ENCODE measurements at regions not wholly inside any gene's neighbourhood (a gene's known extent, or its start where the extent isn't known, plus 50 kb on each side); places are given as distances from the start of the nearest gene placed in this dataset.

DNA sequence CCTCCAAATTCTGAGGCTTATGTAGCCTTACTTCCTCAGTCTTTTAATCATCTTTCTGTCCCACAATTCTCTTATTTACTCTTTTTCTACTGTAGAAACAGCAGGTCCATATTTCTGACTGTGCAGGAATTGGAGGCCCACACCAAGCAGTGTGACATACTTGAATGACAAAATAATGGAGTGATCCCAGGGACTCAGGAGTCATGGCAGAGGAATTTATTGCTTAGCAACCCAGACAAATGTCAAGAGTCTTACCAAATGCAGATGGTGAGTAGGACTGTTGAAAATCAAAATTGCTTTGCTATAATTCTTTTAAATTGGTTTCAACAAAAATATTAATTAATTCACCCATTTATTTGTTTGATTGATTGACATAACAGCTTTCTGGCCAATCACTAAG, 59.9 kb downstream of the HTR1B start:
- DNase-seq (ENCODE audit: low read depth in 4 of 4, low spot score in 3 of 4) = no peak

DNA sequence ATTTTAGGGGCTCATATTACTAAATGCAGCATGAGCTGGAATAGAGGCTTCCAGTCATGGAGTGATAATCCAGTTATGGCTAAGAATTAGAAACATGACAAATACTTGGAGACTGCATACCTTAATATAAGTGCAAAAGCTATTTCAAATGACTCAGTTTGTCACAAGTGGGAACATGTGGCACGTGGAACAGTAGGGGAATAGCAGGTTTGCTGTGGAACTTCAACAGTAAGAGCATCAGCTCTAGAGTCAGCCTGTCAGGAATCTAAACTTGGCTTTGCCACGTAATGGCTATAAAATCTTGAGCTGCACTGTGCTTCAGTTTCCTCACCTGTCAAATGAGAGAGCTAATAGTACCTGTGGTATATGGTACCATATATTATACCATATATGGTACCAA, 62.1 kb downstream of the HTR1B start:
- DNase-seq (ENCODE audit: low read depth in 4 of 4, low spot score in 3 of 4) = no peak

DNA sequence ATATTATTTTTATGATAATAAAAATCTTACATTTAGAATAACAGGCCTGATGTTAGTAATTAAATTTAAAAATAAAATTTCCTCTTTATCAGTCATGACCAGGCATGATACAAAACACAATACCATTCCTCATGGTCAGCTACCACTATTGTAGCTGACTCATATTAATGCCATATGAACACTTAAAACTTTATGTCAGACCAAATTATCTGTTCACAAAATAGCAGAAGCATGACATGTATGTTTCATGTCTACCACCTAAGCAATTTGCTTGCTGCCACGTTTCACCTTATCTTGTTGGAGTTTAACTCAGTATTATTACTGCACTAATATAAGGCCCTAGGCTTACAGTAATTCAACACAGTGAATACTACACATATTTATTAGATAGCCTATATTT, 65.7 kb downstream of the HTR1B start:
- DNase-seq (ENCODE audit: low read depth in 4 of 4, low spot score in 3 of 4) = no peak

DNA sequence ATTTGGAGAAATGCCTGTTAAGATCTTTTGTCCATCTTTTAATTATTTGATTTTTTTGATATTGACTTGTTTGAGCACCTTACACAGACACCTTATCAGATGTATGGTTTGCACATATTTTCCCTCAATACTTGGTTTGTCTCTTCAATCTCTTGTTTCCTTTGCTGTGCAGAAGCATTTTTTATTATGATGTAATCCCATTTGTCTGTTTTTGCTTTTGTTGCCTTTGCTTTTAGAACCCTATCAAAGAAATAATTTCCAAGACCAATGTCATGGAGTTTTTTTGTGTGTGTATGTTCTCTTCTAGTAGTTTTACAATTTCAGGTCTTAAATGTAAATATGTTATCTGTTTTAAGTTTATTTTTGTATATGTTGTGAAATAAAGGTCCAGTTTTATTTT, 73.9 kb downstream of the HTR1B start:
- no peak for DNase-seq (ENCODE audit: low read depth in 4 of 4, low spot score in 3 of 4)

DNA sequence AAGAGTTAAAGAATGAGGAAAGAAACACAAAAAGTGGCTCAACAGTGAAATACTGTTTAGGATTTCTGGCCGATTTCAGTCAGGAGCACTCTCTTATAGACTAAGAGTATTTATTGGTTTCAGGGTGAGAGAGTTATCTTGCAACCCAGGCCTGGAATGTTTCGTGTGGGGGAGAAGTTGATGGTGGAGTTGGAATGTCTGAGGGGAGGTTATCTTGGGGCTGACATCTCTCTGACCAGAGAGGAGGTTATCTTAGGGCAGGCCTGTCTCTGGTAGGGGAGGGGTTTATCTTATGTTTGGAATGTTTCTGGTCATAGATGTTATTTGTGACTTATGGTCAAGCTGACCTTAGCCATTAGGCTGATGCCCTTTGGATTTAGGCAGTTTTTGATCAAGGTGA, 80.3 kb downstream of the HTR1B start:
- no peak for DNase-seq (ENCODE audit: low read depth in 4 of 4, low spot score in 3 of 4)

DNA sequence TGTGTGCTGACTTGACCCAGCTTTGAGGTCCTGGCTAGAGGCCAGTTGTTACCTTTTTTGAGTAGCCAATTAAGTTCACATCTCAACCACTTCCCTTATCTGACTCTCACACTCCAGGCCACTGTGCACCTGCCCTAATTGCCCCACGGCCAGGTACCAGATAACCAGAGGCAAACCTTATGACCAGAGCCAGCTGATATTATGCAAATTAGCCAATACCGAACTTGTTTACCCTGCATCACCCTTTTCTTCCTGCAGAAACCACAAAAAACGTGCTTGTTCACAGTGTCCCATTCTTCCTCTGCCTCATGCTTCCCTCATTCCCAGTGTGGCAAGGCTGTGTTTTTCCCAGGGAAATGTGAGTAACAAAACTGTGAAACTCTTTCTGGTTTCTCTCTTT, 89.3 kb downstream of the HTR1B start:
- no peak for DNase-seq (ENCODE audit: low read depth in 4 of 4, low spot score in 3 of 4)

DNA sequence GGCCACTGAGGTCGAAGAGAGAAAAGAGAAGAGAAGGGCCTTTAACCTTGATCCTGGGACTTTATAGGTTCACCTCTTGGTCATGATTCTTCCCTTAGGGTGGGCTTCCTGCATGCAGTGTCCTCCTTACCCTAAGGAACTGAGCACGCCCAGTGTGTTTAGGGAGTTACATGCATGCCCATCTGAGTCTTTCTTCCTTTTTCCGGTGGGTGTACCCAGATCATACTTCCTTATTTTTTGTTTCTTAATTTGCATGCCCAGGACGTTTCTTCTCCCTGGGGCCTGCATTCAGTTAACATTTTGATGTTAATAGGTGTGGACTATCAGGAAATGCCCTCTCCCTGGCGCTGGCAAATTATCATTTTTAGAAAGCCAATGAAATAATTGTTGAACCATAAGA, 91.5 kb downstream of the HTR1B start:
- no peak for DNase-seq (ENCODE audit: low read depth in 4 of 4, low spot score in 3 of 4)

DNA sequence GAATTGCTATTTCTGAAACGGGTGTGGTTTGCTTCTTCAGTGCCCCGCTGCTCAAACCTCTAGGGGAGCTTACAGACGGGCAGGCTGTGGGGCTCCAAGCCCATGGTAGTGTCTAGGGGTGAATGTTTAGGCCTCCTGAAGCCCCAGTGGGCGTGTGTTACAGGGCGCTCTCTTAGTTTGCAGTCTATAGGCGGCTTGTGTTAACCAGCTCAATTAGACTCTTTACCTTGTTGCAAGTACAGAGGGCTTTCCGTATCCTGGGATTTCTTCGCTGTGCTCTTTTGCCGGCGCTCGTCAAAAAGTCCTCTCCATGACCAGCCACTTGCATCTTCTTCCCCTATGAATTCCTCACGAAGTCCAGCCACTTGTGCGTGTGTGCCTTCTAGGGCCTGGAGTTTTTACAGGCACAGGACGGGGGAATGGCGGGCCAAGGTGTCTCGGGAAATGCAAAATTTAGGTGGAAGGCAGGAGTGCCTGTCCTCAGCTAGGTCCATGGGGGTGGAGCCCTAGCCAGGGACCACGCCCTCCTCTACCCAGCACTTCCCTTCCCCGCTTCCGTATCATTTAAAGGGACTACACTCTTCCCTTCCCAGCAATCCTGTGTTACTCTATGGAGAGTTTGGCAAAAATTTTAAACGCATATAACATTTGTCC, 94.5 kb downstream of the HTR1B start:
- no peak for DNase-seq (ENCODE audit: low read depth in 4 of 4, low spot score in 3 of 4)

DNA sequence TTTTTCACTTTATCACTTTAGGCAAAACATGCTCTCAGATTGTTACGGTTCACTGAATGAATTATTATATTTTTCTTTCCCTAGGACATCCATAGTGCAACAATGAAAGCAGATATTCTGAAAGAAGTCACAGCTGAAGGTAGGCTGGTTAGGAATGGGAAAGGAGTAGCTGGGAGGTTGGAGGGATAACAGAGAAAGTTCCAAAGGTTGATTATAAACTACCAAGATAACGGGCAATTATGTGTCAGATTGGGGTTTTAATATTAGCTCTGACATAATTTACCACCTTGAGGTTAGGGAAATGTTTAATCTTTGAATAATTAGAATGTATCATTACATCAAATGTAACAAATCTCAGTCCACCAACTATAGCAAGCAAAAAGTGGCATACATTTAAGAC, 96.5 kb downstream of the HTR1B start:
- no peak for DNase-seq (ENCODE audit: low read depth in 4 of 4, low spot score in 3 of 4)

DNA sequence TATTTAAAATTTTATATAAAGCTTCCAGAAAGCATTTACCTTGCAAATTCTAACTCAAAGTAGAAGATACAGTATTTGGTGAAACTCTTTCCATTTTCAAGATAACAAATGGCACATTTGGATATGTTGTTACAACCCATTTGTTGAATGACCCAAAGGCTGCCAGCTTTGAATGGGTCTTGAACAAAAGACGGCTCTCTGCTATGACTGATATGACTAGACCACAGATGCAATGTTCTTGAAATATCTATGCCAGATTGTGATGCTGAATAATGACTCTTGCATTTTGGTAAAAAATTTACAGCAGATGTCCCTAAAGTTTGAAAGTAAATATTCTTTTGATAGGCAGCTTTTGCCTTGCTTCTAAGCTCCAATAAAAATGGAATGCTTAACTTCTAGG, 99.6 kb downstream of the HTR1B start:
- no peak for DNase-seq (ENCODE audit: low read depth in 4 of 4, low spot score in 3 of 4)

DNA sequence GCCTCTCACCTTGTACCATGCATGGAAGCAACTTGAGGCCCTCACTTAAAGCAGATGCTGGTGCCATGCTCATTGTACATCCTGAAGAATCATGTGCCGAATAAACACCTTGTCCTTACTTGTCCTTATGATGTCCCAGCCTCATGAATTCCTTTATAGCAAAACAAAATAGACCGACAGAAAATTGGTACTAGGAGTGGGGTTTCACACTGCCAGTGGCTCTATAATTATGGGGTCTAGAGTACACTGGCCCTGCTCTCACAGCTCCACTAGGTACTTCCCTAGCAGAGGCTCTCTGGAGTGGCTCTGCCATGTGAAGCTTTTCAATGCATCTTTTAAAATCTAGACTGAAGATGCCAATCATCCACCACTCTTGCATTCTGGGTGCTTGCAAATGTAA, 101.2 kb downstream of the HTR1B start:
- DNase-seq (ENCODE audit: low read depth in 4 of 4, low spot score in 3 of 4) = no peak

DNA sequence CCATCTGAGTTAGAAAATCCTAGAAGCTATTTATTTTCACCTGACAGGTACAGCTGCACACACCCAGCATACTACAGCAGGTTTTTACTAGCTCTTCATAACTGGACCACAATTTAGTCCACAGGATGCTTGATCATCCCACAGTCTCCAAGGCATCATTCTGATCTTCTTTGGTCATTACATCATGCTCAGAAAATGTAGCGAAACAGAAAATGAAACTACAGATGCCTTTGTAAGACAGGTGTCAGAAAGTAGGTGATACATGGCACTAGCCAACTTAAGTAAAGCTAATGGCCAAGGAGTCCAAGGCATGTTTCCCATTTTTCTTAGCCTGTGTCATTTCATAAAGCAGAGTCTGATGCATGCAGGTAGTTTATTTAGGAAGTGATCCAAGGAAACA, 102.3 kb downstream of the HTR1B start:
- DNase-seq (ENCODE audit: low read depth in 4 of 4, low spot score in 3 of 4) = no peak

DNA sequence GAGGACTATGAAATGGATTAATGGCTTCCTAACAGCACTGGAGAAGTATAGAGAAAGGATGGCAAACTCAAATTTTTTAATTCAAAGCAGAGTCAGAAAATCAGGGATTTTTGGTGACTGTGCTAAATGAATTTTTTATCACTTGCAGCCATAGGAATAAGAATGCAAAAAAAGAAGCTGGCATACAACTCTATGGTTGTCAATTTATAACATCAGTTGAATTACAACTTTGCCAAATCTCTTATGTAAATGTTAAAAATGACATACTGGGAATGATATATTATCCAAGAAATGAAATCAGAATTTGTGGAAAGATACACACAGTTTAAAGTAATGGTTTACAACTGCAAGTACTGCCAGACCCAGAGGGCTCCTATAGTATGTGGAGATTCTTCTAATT, 106.5 kb downstream of the HTR1B start:
- no peak for DNase-seq (ENCODE audit: low read depth in 4 of 4, low spot score in 3 of 4)

DNA sequence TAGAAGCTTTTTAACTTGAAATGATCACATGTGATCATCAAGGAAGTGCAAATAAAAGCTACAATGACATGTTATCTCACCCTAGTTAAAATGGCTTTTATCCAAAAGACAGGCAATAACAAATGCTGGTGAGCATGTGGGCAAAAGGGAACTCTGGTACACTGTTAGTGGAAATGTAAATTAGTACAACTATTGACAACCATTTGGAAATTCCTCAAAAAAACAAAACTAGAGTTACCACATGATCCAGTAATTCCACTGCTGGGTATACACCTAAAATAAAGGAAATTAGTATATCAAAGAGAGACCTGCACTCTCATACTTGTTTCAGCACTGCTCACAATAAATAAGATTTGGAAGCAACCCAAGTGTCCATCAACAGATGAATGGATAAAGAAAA, 108.7 kb downstream of the HTR1B start:
- DNase-seq (ENCODE audit: low read depth in 4 of 4, low spot score in 3 of 4) = no peak

DNA sequence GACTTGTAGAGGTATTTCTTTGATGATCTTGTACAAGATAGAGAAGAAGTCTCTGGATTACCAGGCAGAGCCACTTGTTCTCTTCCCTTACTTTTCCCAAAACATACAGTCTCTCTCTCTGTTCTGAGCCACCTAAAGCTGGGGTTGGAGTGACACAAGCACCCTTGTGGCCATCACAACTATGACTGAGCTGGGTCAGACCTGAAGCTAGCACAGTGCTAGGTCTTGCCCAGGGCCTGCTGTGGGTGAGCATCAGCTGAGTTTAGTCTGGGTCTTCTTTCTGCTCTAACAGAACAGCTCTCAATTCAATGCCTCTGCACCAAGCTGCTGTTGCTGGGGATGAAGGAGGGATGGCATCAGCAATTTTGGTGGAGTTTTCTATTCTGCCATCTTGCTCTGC, 110.2 kb downstream of the HTR1B start:
- no peak for DNase-seq (ENCODE audit: low read depth in 4 of 4, low spot score in 3 of 4)

DNA sequence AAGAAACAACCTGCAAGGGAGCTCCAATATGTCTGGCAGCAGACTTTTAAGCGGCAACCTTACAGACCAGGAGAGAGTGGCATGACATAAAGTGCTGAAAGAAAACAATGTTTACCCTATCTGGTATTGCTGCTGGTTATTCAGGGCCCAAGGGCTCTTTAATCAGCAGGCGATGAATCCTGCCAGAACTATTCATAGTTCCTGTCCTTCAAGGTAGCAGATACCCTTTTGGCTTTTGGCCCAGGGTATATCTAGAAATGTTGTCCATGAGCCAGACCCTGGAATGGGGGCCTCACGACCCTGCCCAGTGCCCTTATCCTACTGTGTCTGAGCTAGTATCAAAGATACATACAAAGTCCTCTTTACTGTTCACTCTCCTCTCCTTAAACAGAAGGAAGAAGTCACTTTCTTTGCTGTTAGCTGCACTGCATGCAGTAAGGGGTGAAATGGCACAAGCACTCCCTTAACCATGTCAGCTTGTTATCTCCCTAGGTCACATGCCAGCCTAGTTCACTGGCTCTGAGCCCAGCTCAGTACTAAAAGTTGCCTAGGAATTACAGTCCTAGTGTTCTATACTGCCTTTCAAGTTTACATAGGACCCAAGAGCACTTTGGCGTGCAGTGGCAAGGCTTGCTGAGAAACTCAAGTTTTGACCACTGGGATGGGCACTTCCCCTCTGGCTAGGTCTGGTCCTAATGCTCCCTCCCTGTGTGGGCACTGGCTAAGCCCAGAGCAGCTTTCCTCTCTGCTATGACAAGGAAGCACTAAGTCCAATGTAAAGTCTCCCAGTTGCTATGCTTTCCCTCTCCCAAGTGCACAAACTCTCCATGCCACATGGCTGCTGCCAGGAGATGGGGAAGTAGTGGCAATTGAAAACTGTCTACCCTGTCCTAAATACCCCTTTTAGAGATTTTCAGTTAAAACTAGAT, 122.0 kb downstream of the HTR1B start:
- DNase-seq (ENCODE audit: low read depth in 4 of 4, low spot score in 3 of 4) = no peak

DNA sequence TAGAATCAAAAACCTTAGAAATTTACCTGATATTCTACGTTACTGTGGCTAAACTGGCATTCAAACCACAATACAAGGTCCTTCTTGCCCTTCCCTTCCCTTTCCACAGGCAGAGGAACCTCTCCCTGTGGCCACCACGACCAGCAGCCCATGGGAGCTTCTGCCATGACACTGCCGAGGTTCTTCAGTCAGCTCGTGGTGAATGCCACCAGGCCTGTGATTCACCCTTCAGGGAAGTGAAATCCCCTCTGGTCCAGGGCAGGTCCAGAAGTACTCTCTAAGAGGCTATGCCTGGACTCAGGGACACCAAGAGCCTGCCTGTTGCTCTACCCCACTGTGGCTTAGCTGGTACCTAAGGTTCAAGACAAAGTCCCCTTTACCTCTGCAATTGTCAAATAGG, 123.0 kb downstream of the HTR1B start:
- no peak for DNase-seq (ENCODE audit: low read depth in 4 of 4, low spot score in 3 of 4)

DNA sequence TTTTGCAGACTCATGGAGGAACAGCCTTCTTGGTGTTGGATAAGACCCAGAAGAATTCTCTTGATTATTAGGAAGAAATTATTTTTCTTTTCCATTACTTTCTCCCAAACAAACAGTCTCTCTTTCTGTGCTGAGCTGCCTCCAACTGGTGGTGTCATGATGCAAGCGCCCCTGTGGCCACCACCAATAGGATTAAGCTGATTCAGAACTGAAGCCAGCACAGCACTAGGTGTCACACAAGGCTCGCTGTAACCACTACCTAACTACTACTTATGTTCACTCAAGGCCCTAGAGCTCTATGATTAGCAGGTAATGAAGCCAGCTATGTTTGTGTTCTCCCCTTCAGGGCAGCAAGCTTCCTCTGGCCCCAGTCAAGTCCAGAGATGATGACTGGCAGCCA, 123.4 kb downstream of the HTR1B start:
- no peak for DNase-seq (ENCODE audit: low read depth in 4 of 4, low spot score in 3 of 4)

DNA sequence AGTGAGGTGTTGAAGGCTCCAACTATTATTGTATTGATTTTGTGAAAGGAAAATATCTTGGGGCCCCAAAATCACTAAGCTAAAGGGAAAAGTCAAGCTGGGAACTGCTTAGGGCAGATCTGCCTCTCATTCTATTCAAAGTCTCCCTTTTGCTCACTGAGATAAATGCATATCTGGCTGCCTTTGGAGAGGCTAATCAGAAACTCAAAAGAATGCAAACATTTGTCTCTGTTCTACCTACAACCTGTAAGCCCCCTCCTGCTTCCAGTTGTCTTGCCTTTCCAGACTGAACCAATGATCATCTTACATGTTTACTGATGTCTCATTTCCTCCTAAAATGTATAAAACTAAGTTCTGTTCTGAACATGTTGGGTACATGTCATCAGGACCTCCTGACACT, 125.9 kb downstream of the HTR1B start:
- no peak for DNase-seq (ENCODE audit: low read depth in 4 of 4, low spot score in 3 of 4)

DNA sequence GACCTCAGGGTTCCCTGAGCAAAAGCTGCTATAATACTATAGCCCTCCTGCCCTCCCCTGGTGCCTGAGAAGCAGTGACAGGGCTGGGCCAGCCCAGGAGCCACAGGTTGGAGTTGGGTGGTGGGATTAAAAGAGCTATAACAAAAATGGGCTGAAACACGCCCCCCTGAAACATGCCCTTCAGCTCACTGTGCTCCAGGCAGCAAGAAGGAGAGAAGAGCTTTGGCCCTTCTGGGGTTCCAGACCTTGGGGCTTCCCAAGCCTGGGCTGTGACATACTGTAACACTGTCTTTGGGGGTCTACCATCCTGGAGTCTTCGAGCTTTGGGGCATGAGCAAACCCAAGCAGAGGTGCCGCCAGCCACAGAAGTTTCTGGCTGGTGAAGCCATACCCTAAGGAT, 129.2 kb downstream of the HTR1B start:
- DNase-seq (ENCODE audit: low read depth in 4 of 4, low spot score in 3 of 4) = no peak

DNA sequence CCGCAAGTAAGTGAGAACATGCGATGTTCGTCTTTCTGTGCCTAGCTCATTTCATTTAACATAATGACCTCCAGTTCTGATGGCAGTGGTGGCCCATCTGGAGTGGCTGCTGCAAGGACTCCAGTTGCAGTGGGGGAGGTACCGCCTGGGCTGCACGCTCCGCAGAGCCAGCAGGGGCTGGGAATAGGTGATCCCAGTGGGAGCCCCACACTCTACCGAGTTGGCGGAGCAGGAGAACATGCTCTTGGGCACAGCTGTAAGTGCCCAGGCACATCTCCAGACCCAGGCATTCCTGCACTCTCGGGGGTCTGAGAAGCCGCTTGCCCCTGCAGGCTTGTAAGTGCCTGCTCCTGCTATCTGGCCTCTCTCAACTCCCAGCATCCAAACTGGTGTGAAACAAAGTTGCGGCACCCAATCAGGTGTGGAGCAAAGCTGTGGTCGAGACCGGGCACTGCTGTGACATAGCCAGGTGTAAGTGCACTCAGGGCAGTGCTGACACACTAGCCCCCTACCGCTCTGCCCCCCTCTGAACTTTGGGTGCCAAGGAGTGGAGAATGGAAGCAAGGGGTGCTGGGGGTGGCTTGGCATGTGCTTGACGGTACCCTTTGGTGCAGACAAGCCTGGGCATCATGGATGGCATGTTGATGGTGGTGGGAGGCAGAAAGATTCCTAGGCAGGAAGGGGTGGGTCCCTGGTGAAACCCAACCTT, 130.2 kb downstream of the HTR1B start:
- no peak for DNase-seq (ENCODE audit: low read depth in 4 of 4, low spot score in 3 of 4)

DNA sequence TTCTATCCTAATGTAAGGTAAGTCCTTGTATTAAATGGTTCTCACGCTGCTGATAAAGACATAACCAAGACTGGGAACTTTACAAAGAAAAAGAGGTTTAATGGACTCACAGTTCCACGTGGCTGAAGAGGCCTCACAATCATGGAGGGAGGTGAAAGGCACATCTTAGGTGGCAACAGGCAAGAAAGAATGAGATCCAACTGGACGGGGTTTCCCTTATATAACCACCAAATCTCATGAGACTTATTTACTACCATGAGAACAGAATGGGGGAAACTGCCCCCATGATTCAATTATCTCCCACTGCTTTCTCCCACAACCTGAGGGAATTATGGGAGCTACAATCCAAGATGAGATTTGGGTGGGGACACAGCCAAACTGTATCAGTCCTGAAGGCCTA, 136.6 kb downstream of the HTR1B start:
- DNase-seq (ENCODE audit: low read depth in 4 of 4, low spot score in 3 of 4) = no peak
